Spleen (tissue), 11 donors: ENCODE measurements at regions not wholly inside any gene's neighbourhood (a gene's known extent, or its start where the extent isn't known, plus 50 kb on each side); places are given as distances from the start of the nearest gene placed in this dataset.

ENCODE experiments used
- DNase-seq: peaks from one replicate; pipeline ENCODE4 v3.0.0-alpha.2; 2020
- H3K27ac ChIP-seq, 8 donors: fragments of 200-600 bp; sonication (generic) in 7 of 8; 1 replicate in 4 of 8; 2 replicates in 4 of 8; pipeline versions ENCODE4 v1.5.0 to v1.8.0; 2016 to 2021; ENCODE audit warnings: inconsistent platforms in 4 of 8, mild to moderate bottlenecking in 4 of 8, moderate library complexity in 1 of 8
- H3K27me3 ChIP-seq, 7 donors: fragments of 200-600 bp; sonication (generic) in 6 of 7; replicated peaks in 1 of 7; 1 replicate in 4 of 7; 2 replicates in 3 of 7; pipeline versions ENCODE4 v1.5.0 to v1.8.0; 2016 to 2021; ENCODE audit warnings: inconsistent platforms in 3 of 7, mild to moderate bottlenecking in 1 of 7
- H3K36me3 ChIP-seq, 6 donors: fragments of 200-600 bp; sonication (generic) in 5 of 6; 1 replicate in 4 of 6; 2 replicates in 2 of 6; pipeline versions ENCODE4 v1.5.0 to v1.8.0; 2016 to 2021; ENCODE audit warnings: inconsistent platforms in 2 of 6
- H3K4me1 ChIP-seq, 6 donors: fragments of 200-600 bp; sonication (generic) in 5 of 6; 1 replicate in 3 of 6; 2 replicates in 3 of 6; pipeline versions ENCODE4 v1.5.0 to v1.8.0; 2016 to 2021; ENCODE audit warnings: inconsistent platforms in 3 of 6
- H3K4me3 ChIP-seq, 8 donors: fragments of 200-600 bp; sonication (generic) in 7 of 8; 1 replicate in 4 of 8; 2 replicates in 4 of 8; pipeline versions ENCODE4 v1.5.0 to v1.8.0; 2016 to 2021; ENCODE audit warnings: inconsistent platforms in 4 of 8, mild to moderate bottlenecking in 4 of 8, moderate library complexity in 2 of 8
- H3K9me3 ChIP-seq, 8 donors: fragments of 200-600 bp; sonication (generic) in 7 of 8; 1 replicate in 4 of 8; 2 replicates in 4 of 8; pipeline versions ENCODE4 v1.5.0 to v1.8.0; 2016 to 2021; ENCODE audit warnings: inconsistent platforms in 4 of 8
- POLR2A ChIP-seq, 3 donors: fragments of 450-650 bp; IDR thresholded peaks; one replicate each; pipeline ENCODE4 v1.5.1; 2017; ENCODE audit warnings: antibody characterized with exemption in 3 of 3, mild to moderate bottlenecking in 1 of 3
- POLR2AphosphoS5 ChIP-seq, 3 donors: sonication (generic); formaldehyde crosslinking; IDR thresholded peaks; one replicate each; pipeline ENCODE4 v1.5.1; 2017; ENCODE audit warnings: antibody characterized with exemption in 3 of 3
- WGBS, 5 donors: extraction: QIAGEN DNeasy Blood & Tissue Kit in 3 of 5; methylation state at CpG; one replicate each; pipeline versions ENCODE4 v1.1.5 to v1.1.7; 2013 to 2018; 5-methylcytosine and 5-hydroxymethylcytosine counted together
- intact Hi-C: fragments of 100-400 bp; cut with DNase I; formaldehyde crosslinking; loops from one replicate; pipeline ENCODE4 v1.15.0; 2023; ENCODE audit warnings: low total_unique reads
- TF ChIP-seq, protein P1 (sequence below), 11 experiments: fragments of 200-600 bp in 7 of 11; fragments of 450-650 bp in 4 of 11; sonication (generic) in 4 of 11; IDR thresholded peaks in 8 of 11; conservative IDR thresholded peaks in 3 of 11; 1 replicate in 7 of 11; 2 replicates in 4 of 11; pipeline versions ENCODE4 v1.4.0 to v1.8.0; 2016 to 2021; ENCODE audit warnings: antibody characterized with exemption in 11 of 11, inconsistent platforms in 4 of 11, mild to moderate bottlenecking in 1 of 11
- donor health status: healthy with polysubstance abuse.
- donor health status: DM: no; HTN: no; CAD: no; lungs with moderate emphysema.
- donor health status: DM: no; HTN: no; CAD: no.
- donor health status: Bipolar disorder and iron deficiency.
- donor health status: healthy.
- donor health status: DM: no; HTN: no; CAD: no.
- donor health status: DM: yes; HTN: yes; CAD: no.

DNA sequence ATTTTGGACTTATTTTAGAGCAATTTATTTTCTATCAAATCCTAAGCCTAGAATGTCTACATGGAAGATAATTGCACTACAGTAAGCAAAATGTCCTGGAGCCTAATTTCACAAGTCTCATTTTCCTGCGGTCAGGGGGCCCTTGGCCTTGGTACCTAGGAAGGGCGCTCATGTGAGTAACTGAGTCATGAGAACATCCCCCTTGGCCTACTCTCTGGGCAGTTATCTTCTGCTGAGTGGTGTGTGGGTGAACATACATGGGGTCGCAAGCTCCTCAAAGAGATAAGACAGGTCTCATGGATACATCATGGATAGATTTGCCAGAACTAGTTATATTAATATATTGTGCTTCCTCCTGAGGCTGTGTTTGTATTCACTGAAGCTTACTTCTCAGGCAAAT is 211.2 kb upstream of the MARCKS start:
- TF ChIP-seq POLR2AphosphoS5 (IDR thresholded peaks at IDR 0.05) (no peak), POLR2A (IDR thresholded peaks at IDR 0.05) (no peak)
- TF ChIP-seq, protein P1, sequence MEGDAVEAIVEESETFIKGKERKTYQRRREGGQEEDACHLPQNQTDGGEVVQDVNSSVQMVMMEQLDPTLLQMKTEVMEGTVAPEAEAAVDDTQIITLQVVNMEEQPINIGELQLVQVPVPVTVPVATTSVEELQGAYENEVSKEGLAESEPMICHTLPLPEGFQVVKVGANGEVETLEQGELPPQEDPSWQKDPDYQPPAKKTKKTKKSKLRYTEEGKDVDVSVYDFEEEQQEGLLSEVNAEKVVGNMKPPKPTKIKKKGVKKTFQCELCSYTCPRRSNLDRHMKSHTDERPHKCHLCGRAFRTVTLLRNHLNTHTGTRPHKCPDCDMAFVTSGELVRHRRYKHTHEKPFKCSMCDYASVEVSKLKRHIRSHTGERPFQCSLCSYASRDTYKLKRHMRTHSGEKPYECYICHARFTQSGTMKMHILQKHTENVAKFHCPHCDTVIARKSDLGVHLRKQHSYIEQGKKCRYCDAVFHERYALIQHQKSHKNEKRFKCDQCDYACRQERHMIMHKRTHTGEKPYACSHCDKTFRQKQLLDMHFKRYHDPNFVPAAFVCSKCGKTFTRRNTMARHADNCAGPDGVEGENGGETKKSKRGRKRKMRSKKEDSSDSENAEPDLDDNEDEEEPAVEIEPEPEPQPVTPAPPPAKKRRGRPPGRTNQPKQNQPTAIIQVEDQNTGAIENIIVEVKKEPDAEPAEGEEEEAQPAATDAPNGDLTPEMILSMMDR (IDR thresholded peaks at IDR 0.05 in 8 of 11, conservative IDR thresholded peaks at IDR 0.05 in 3 of 11) = no peak
- WGBS, 5 donors = 87 to 96% (median 90%) methylated on average over 3 of the region's 3 CpGs
- Histone ChIP-seq H3K36me3 (no peaks in the 10 kb centered on the region), H3K4me1 (peaks cover 0 to 47% (median 19%) of the 10 kb centered on the region in 6 donors), H3K4me3 (no peak overlapping the region), H3K27ac (peak overlapping the region in 4 of 8 donors; percentile 30 to 70 (median 53)), H3K27me3 (no peaks in the 10 kb centered on the region), H3K9me3 (no peaks in the 10 kb centered on the region)
- DNase-seq = no peak
- intact Hi-C loops = no loop called here

DNA sequence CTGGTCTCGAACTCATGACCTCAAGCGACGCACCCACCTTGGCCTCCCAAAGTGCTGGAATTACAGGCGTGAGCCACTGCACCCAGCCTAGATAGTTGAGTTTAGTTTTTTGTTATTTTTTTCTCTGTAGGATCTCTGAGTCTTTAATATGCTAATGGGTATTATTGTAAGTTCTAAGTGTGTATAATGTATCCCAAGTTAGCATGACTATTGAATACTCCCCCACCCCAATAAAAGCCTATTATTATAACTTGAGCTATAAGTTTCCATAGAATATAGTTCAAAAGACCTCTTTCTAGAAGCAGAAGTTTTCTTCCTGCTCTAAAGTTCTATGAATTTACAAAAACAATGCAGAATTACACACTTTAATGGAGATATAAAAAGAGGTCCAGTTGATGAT is 210.4 kb upstream of the MARCKS start:
- Histone ChIP-seq H3K27me3 (no peaks in the 10 kb centered on the region), H3K4me1 (peaks cover 0 to 53% (median 25%) of the 10 kb centered on the region in 6 donors), H3K9me3 (no peaks in the 10 kb centered on the region), H3K4me3 (no peak overlapping the region), H3K36me3 (no peaks in the 10 kb centered on the region), H3K27ac (peak overlapping the region in 2 of 8 donors; percentile 67 to 71)
- 69 to 90% (median 73%) methylated on average over 4 of the region's 4 CpGs for WGBS, 5 donors
- TF ChIP-seq POLR2AphosphoS5 (IDR thresholded peaks at IDR 0.05) = no peak
- TF ChIP-seq POLR2A (IDR thresholded peaks at IDR 0.05) = no peak
- TF ChIP-seq, protein P1 (IDR thresholded peaks at IDR 0.05 in 8 of 11, conservative IDR thresholded peaks at IDR 0.05 in 3 of 11) = no peak
- DNase-seq = no peak
- intact Hi-C loops = no loop called here

DNA sequence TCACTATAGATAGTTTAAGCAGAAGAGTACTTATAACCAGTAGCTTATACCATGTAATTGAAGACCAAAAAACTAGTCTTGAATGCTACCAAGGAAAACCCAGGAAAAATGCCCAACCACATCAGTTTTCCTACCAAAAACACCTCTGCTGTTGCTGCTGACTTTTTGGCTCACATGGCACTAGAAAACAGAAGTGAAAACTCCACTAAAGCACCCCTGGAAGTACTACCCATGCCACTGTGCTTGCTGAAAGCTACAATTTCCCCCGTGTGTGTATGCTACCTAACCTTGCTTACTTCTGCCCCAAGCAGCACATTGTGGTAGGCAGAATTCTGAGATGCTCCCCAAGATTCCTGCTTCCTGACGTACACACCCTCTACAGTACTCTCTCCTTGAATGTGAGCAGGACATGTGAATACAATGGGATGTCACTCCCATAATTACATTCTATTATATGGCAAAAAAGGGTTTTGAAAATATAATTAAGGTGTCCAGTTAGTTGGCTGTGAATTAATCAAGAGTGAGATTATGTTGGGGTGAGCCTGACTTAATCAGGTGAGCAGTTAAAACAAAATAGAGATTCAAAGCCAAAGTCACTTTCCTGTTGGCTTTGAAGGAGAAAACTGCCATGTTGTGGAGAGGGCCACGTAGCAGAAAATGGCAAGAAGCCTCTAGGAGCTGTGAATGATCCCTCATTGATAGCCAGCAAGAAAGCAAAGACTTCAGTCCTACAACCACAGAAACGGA is 209.8 kb upstream of the MARCKS start:
- WGBS, 5 donors = 73 to 86% (median 81%) methylated on average over 4 of the region's 4 CpGs
- Histone ChIP-seq H3K4me1 (peaks cover 0 to 56% (median 28%) of the 10 kb centered on the region in 6 donors), H3K4me3 (peak overlapping the region in 1 of 8 donors; percentile 11), H3K27me3 (no peaks in the 10 kb centered on the region), H3K36me3 (no peaks in the 10 kb centered on the region), H3K27ac (peak overlapping the region in 5 of 8 donors; percentile 7 to 71 (median 31)), H3K9me3 (no peaks in the 10 kb centered on the region)
- intact Hi-C loops = no loop called here
- TF ChIP-seq POLR2A (IDR thresholded peaks at IDR 0.05) (no peak), POLR2AphosphoS5 (IDR thresholded peaks at IDR 0.05) (peak in 1 of 3 donors; percentile 42)
- DNase-seq = no peak

- Histone ChIP-seq H3K4me3 (peak overlapping the region in 2 of 8 donors; percentile 1 to 47), H3K27ac (peak overlapping the region in 5 of 8 donors; percentile 3 to 71 (median 64)), H3K4me1 (peaks cover 0 to 54% (median 22%) of the 10 kb centered on the region in 6 donors), H3K27me3 (no peaks in the 10 kb centered on the region), H3K9me3 (no peaks in the 10 kb centered on the region), H3K36me3 (no peaks in the 10 kb centered on the region)
- WGBS, 5 donors = 79 to 97% (median 90%) methylated on average over 1 of the region's 1 CpG
- no peak for TF ChIP-seq POLR2A (IDR thresholded peaks at IDR 0.05)
- TF ChIP-seq, protein P1 (IDR thresholded peaks at IDR 0.05 in 8 of 11, conservative IDR thresholded peaks at IDR 0.05 in 3 of 11) = no peak
- TF ChIP-seq POLR2AphosphoS5 (IDR thresholded peaks at IDR 0.05) = no peak
- intact Hi-C loops = no loop called here
- DNase-seq = no peak
Measured at GRCh38 chr6:113648698-113649097, 208.4 kb upstream of the MARCKS start.
